Loucy (cell line): ENCODE measurements at regions not wholly inside any gene's neighbourhood (a gene's known extent, or its start where the extent isn't known, plus 50 kb on each side); places are given as distances from the start of the nearest gene placed in this dataset.

Experiments used
- H2AFZ ChIP-seq: fragments of 200-600 bp; sonication (generic); 2 replicates; pipeline ENCODE4 v1.6.0; 2016; ENCODE audit warnings: antibody characterized with exemption, mild to moderate bottlenecking, low read length, moderate library complexity
- H3F3A ChIP-seq: fragments of 200-600 bp; 2 replicates; pipeline ENCODE4 v1.6.0; 2016; ENCODE audit warnings: antibody characterized with exemption, low read depth, mild to moderate bottlenecking
- H3K27me3 ChIP-seq: fragments of 200-600 bp; sonication (generic); 2 replicates; pipeline ENCODE4 v1.6.1; 2014; ENCODE audit warnings: low read length, mild to moderate bottlenecking; ENCODE audit not compliant: insufficient read depth, poor library complexity, severe bottlenecking
- H3K36me3 ChIP-seq: fragments of 200-600 bp; sonication (generic); 2 replicates; pipeline ENCODE4 v1.6.1; 2016; ENCODE audit warnings: low read length; ENCODE audit not compliant: insufficient read depth
- H3K4me1 ChIP-seq: fragments of 200-600 bp; sonication (generic); 2 replicates; pipeline ENCODE4 v1.5.1; 2014; ENCODE audit warnings: low read length, mild to moderate bottlenecking; ENCODE audit not compliant: insufficient read depth, poor library complexity, severe bottlenecking
- H3K4me2 ChIP-seq: fragments of 200-600 bp; sonication (generic); 2 replicates; pipeline ENCODE4 v1.6.0; 2014; ENCODE audit warnings: antibody characterized with exemption, low read length, low read depth, mild to moderate bottlenecking; ENCODE audit not compliant: poor library complexity, severe bottlenecking
- H3K4me3 ChIP-seq: fragments of 200-600 bp; sonication (generic); 2 replicates; pipeline ENCODE4 v1.5.1; 2014; ENCODE audit warnings: low read length, mild to moderate bottlenecking, mixed read lengths; ENCODE audit not compliant: poor library complexity, severe bottlenecking
- H3K79me2 ChIP-seq: fragments of 200-600 bp; sonication (generic); 2 replicates; pipeline ENCODE4 v1.6.1; 2014; ENCODE audit warnings: low read length; ENCODE audit not compliant: insufficient read depth
- H3K9ac ChIP-seq: fragments of 200-600 bp; sonication (generic); 2 replicates; pipeline ENCODE4 v1.6.0; 2014; ENCODE audit warnings: mild to moderate bottlenecking, low read depth, low read length, moderate library complexity; ENCODE audit not compliant: poor library complexity, severe bottlenecking
- H3K9me2 ChIP-seq: fragments of 200-600 bp; sonication (generic); replicated peaks from 2 replicates; pipeline ENCODE4 v1.6.1; 2016; ENCODE audit warnings: low read depth, low read length, mixed read lengths
- H3K9me3 ChIP-seq: fragments of 200-600 bp; sonication (generic); 2 replicates; pipeline ENCODE4 v1.6.1; 2014; ENCODE audit warnings: mild to moderate bottlenecking, antibody characterized with exemption, low read length, low read depth; ENCODE audit not compliant: insufficient read depth
- H4K20me1 ChIP-seq: fragments of 200-600 bp; sonication (generic); 2 replicates; pipeline ENCODE4 v1.6.0; 2014; ENCODE audit warnings: antibody characterized with exemption, low read length, mild to moderate bottlenecking; ENCODE audit not compliant: insufficient read depth, poor library complexity, severe bottlenecking
- CTCF ChIP-seq: fragments of 200-600 bp; sonication (generic); conservative IDR thresholded peaks from 2 replicates; pipeline ENCODE4 v1.5.1; 2014; ENCODE audit warnings: mild to moderate bottlenecking, antibody characterized with exemption, low read length
- EZH2phosphoT487 ChIP-seq: fragments of 200-600 bp; IDR thresholded peaks from 2 replicates; pipeline ENCODE4 v1.6.1; 2018; ENCODE audit warnings: antibody characterized with exemption, mild to moderate bottlenecking, moderate library complexity, borderline replicate concordance

DNA sequence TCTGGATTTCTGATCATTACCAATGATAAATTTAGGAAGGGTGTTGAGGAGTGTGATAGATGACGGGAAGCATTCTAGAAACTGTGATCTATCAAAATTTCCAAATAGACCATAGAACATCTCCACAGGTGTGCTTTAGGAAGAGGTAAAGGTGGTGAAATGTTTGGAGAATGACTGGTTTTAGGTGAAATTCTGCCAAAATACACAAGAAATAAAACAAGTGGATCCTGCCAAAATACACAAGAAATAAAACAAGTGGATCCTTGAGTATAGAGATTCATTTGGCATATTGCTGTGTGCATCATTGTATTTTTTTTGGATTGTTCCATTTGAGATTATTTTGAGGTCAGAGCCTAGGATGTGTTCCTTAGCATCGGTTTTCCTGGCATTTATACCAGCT is 88.3 kb upstream of the CTNND2 start:
- Histone ChIP-seq H3K27me3 (no peaks in the 10 kb centered on the region), H3K36me3 (no peaks in the 10 kb centered on the region), H3K9me2 (no peaks in the 10 kb centered on the region), H3F3A (no peaks in the 10 kb centered on the region), H3K4me1 (no peaks in the 10 kb centered on the region), H3K4me2 (no peak overlapping the region), H3K4me3 (no peak overlapping the region), H2AFZ (no peak overlapping the region), H3K79me2 (no peaks in the 10 kb centered on the region), H4K20me1 (no peaks in the 10 kb centered on the region), H3K9me3 (no peaks in the 10 kb centered on the region), H3K9ac (no peak overlapping the region)
- no peak for TF ChIP-seq EZH2phosphoT487
- no peak for TF ChIP-seq CTCF

DNA sequence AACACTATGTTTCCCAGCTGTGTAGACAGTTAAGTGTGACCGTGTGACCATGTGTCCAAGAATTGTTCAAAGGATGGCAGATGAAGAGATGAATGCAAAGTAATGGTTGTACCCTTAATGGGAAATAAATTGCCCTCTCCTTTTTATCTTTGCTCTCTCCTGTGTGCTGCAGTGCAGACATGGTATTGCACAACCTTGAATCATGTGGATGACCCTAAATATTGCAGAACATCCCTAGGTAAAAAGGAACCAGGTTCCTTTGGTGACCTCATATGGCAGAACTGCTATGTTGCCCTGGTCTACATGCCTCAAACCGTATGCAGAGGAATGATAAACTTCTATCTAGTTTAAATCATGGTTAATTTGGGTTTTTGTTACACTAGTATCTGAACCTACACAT is 81.7 kb upstream of the CTNND2 start:
- H3K4me2 ChIP-seq, result no peak overlapping the region
- no peaks in the 10 kb centered on the region for H3K27me3 ChIP-seq
- no peak for TF ChIP-seq CTCF
- no peak for TF ChIP-seq EZH2phosphoT487
- no peaks in the 10 kb centered on the region for H3K36me3 ChIP-seq
- no peak overlapping the region for H3K4me3 ChIP-seq
- no peaks in the 10 kb centered on the region for H3K9me3 ChIP-seq
- H3F3A ChIP-seq, result no peaks in the 10 kb centered on the region
- H3K4me1 ChIP-seq, result no peaks in the 10 kb centered on the region
- H3K9me2 ChIP-seq, result no peaks in the 10 kb centered on the region
- no peak overlapping the region for H2AFZ ChIP-seq
- no peaks in the 10 kb centered on the region for H4K20me1 ChIP-seq
- no peak overlapping the region for H3K9ac ChIP-seq
- no peaks in the 10 kb centered on the region for H3K79me2 ChIP-seq

DNA sequence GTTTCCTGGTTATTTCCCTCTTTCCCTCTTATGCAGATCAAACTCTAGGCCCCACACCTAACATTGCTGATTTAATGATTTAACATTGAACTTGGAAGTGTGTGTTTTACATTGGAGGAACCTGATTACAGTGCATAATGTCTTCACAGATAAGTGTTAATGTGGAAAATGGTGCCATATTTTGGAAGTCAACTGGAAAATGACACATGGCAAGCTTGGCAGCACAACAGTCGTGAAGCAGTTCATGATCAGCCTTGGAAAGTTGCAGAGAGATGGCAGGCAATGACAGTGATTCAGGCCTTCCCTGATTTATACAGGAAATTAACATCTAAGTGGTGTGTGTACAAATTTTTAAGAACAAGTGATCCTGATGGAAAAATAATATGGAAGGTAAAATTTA is 80.0 kb upstream of the CTNND2 start:
- Histone ChIP-seq H2AFZ (no peak overlapping the region), H3K9me2 (no peaks in the 10 kb centered on the region), H3K9me3 (no peaks in the 10 kb centered on the region), H3K4me1 (no peaks in the 10 kb centered on the region), H4K20me1 (no peaks in the 10 kb centered on the region), H3K4me2 (no peak overlapping the region), H3K4me3 (no peak overlapping the region), H3K9ac (no peak overlapping the region), H3F3A (no peaks in the 10 kb centered on the region), H3K36me3 (no peaks in the 10 kb centered on the region), H3K27me3 (no peaks in the 10 kb centered on the region), H3K79me2 (no peaks in the 10 kb centered on the region)
- TF ChIP-seq CTCF (no peak), EZH2phosphoT487 (no peak)
